Activated T-cell treated with anti-CD3 and anti-CD28 coated beads, Interleukin-2, amount 50 U/mL, for 48 hours (primary cell): ENCODE measurements at regions not wholly inside any gene's neighbourhood (a gene's known extent, or its start where the extent isn't known, plus 50 kb on each side); places are given as distances from the start of the nearest gene placed in this dataset.

ENCODE experiments used
- DNase-seq, 2 experiments: peaks; one replicate each; pipeline ENCODE4 v3.0.0-alpha.2; 2020

- no peak for DNase-seq
These were observed 208.7 kb downstream of the KITLG start for GRCh38 chr12:88371416-88372183.

GRCh38 chr12:88375306-88376305 lies 204.7 kb downstream of the KITLG start:
- no peak for DNase-seq

GRCh38 chr12:88377973-88378372 lies 202.3 kb downstream of the KITLG start:
- DNase-seq: no peak

GRCh38 chr12:88381466-88381865 lies 198.8 kb downstream of the KITLG start:
- DNase-seq: no peak

GRCh38 chr12:88383405-88383804 lies 196.9 kb downstream of the KITLG start:
- no peak for DNase-seq

GRCh38 chr12:88388566-88389540 lies 191.4 kb downstream of the KITLG start:
- no peak for DNase-seq

- DNase-seq: no peak
These were observed 189.5 kb downstream of the KITLG start for GRCh38 chr12:88390811-88391210.

- DNase-seq: no peak
These were observed 188.7 kb downstream of the KITLG start for GRCh38 chr12:88391556-88391955.

- DNase-seq: peak; percentile 18 to 22
These were observed 187.1 kb downstream of the KITLG start for GRCh38 chr12:88393017-88393767.

- DNase-seq: no peak
These were observed 182.2 kb downstream of the KITLG start for GRCh38 chr12:88398031-88398430.

GRCh38 chr12:88399811-88400210 lies 180.5 kb downstream of the KITLG start:
- DNase-seq: no peak

- no peak for DNase-seq
These were observed 180.0 kb downstream of the KITLG start for GRCh38 chr12:88400302-88400701.

GRCh38 chr12:88401155-88401554 lies 179.1 kb downstream of the KITLG start:
- no peak for DNase-seq

GRCh38 chr12:88406905-88407304 lies 173.4 kb downstream of the KITLG start:
- no peak for DNase-seq

- no peak for DNase-seq
These were observed 171.4 kb downstream of the KITLG start for GRCh38 chr12:88408823-88409222.

GRCh38 chr12:88409257-88409656 lies 171.0 kb downstream of the KITLG start:
- no peak for DNase-seq

GRCh38 chr12:88411689-88412088 lies 168.6 kb downstream of the KITLG start:
- DNase-seq: no peak

- no peak for DNase-seq
These were observed 166.6 kb downstream of the KITLG start for GRCh38 chr12:88413646-88414045.

- no peak for DNase-seq
These were observed 164.1 kb downstream of the KITLG start for GRCh38 chr12:88416155-88416554.

- no peak for DNase-seq
These were observed 163.5 kb downstream of the KITLG start for GRCh38 chr12:88416786-88417185.

- no peak for DNase-seq
These were observed 162.7 kb downstream of the KITLG start for GRCh38 chr12:88417531-88417930.
